ENCODE measurements at regions not wholly inside any gene's neighbourhood (a gene's known extent, or its start where the extent isn't known, plus 50 kb on each side); places are given as distances from the start of the nearest gene placed in this dataset.

GRCh38 chr4:62394766-62395165, 1194.6 kb downstream of the ADGRL3 start:
- FAIRE-seq = no peak
- dilution Hi-C loops (cut with MboI; ENCODE audit: extremely low pct_ligation_motif_present, low sequenced_read_pairs) = no loop called here
- no peak overlapping the region for H3K27ac ChIP-seq (ENCODE audit: control insufficient read depth, insufficient read depth, low read length)

DNA sequence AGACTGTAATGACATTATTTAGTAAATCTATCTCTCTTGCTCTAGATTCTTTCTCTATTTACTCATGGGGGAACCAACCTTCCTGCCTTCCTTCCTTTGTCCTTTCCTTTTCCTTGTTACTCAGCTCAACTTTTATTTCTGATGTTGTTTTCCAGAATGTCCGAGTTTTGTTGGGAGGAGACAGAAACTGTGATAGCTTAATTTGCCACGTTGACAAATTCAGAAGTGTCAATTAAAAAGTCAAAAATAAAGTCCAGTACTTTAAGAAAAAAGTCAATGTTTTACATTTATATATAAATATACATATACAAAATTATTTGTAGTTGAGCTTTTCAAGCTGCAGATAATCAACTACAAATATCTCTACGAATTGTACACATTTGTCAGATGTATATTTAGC, 1187.7 kb downstream of the ADGRL3 start:
- dilution Hi-C loops (cut with MboI; ENCODE audit: extremely low pct_ligation_motif_present, low sequenced_read_pairs) = no loop called here
- H3K27me3 ChIP-seq (ENCODE audit: control insufficient read depth, extremely low read depth, insufficient read depth, low read length) = no peaks in the 10 kb centered on the region
- DNase-seq (ENCODE audit: low read depth, low spot score) (no peak), FAIRE-seq (no peak)
- no peaks in the 10 kb centered on the region for H3K9me3 ChIP-seq (ENCODE audit: control insufficient read depth, low read depth, low read length)
- H3K4me2 ChIP-seq (ENCODE audit: control insufficient read depth, extremely low read depth, insufficient read depth, low read depth, low read length) = no peak overlapping the region
- H3K9me1 ChIP-seq (ENCODE audit: control insufficient read depth, extremely low read depth, insufficient read depth, low read length) = no peaks in the 10 kb centered on the region
- H3K27ac ChIP-seq (ENCODE audit: control insufficient read depth, insufficient read depth, low read length) = no peak overlapping the region
- TF ChIP-seq EZH2 (IDR thresholded peaks at IDR 0.05; ENCODE audit: low read length) (no peak), CTCF (optimal IDR thresholded peaks at IDR 0.05 in 1 of 3, IDR thresholded peaks at IDR 0.05 in 1 of 3, conservative IDR thresholded peaks at IDR 0.05 in 1 of 3; ENCODE audit: extremely low read depth in 1 of 3, insufficient read depth in 2 of 3, low read length in 3 of 3) (no peak)
- H3K79me2 ChIP-seq (ENCODE audit: control insufficient read depth, insufficient read depth, low read length) = no peaks in the 10 kb centered on the region
- H3K4me1 ChIP-seq (ENCODE audit: control insufficient read depth, extremely low read depth, insufficient read depth, low read length) = no peaks in the 10 kb centered on the region
- no peaks in the 10 kb centered on the region for H4K20me1 ChIP-seq (ENCODE audit: control insufficient read depth, extremely low read depth, insufficient read depth, low read length)
- H2AFZ ChIP-seq (ENCODE audit: control insufficient read depth, low read length) = no peak overlapping the region
- H3K4me3 ChIP-seq (ENCODE audit: control insufficient read depth in 2 of 3, extremely low read depth in 1 of 3, insufficient read depth in 2 of 3, low read depth in 1 of 3, low read length in 3 of 3) = no peak overlapping the region
- no peaks in the 10 kb centered on the region for H3K36me3 ChIP-seq (ENCODE audit: control insufficient read depth in 2 of 2, extremely low read depth in 1 of 2, insufficient read depth in 2 of 2, low read length in 2 of 2)
- H3K9ac ChIP-seq (ENCODE audit: control insufficient read depth, extremely low read depth, insufficient read depth, low read length) = no peak overlapping the region

More at GRCh38 chr4:62394766-62395165, 1194.6 kb downstream of the ADGRL3 start:
- no peaks in the 10 kb centered on the region for H3K9me1 ChIP-seq (ENCODE audit: control insufficient read depth, extremely low read depth, insufficient read depth, low read length)
- H3K36me3 ChIP-seq (ENCODE audit: control insufficient read depth in 2 of 2, extremely low read depth in 1 of 2, insufficient read depth in 2 of 2, low read length in 2 of 2) = no peaks in the 10 kb centered on the region
- no peaks in the 10 kb centered on the region for H3K27me3 ChIP-seq (ENCODE audit: control insufficient read depth, extremely low read depth, insufficient read depth, low read length)
- TF ChIP-seq EZH2 (IDR thresholded peaks at IDR 0.05; ENCODE audit: low read length) (no peak), CTCF (optimal IDR thresholded peaks at IDR 0.05 in 1 of 3, IDR thresholded peaks at IDR 0.05 in 1 of 3, conservative IDR thresholded peaks at IDR 0.05 in 1 of 3; ENCODE audit: extremely low read depth in 1 of 3, insufficient read depth in 2 of 3, low read length in 3 of 3) (no peak)
- no peak overlapping the region for H3K4me2 ChIP-seq (ENCODE audit: control insufficient read depth, extremely low read depth, insufficient read depth, low read depth, low read length)
- no peak overlapping the region for H3K4me3 ChIP-seq (ENCODE audit: control insufficient read depth in 2 of 3, extremely low read depth in 1 of 3, insufficient read depth in 2 of 3, low read depth in 1 of 3, low read length in 3 of 3)
- no peaks in the 10 kb centered on the region for H3K9me3 ChIP-seq (ENCODE audit: control insufficient read depth, low read depth, low read length)
- no peak overlapping the region for H3K9ac ChIP-seq (ENCODE audit: control insufficient read depth, extremely low read depth, insufficient read depth, low read length)
- H2AFZ ChIP-seq (ENCODE audit: control insufficient read depth, low read length) = no peak overlapping the region
- H4K20me1 ChIP-seq (ENCODE audit: control insufficient read depth, extremely low read depth, insufficient read depth, low read length) = no peaks in the 10 kb centered on the region
- no peaks in the 10 kb centered on the region for H3K4me1 ChIP-seq (ENCODE audit: control insufficient read depth, extremely low read depth, insufficient read depth, low read length)
- no peaks in the 10 kb centered on the region for H3K79me2 ChIP-seq (ENCODE audit: control insufficient read depth, insufficient read depth, low read length)
- DNase-seq (ENCODE audit: low read depth, low spot score) = no peak

Measured in keratinocyte (primary cell).